ENCODE measurements at regions not wholly inside any gene's neighbourhood (a gene's known extent, or its start where the extent isn't known, plus 50 kb on each side); places are given as distances from the start of the nearest gene placed in this dataset.

DNA sequence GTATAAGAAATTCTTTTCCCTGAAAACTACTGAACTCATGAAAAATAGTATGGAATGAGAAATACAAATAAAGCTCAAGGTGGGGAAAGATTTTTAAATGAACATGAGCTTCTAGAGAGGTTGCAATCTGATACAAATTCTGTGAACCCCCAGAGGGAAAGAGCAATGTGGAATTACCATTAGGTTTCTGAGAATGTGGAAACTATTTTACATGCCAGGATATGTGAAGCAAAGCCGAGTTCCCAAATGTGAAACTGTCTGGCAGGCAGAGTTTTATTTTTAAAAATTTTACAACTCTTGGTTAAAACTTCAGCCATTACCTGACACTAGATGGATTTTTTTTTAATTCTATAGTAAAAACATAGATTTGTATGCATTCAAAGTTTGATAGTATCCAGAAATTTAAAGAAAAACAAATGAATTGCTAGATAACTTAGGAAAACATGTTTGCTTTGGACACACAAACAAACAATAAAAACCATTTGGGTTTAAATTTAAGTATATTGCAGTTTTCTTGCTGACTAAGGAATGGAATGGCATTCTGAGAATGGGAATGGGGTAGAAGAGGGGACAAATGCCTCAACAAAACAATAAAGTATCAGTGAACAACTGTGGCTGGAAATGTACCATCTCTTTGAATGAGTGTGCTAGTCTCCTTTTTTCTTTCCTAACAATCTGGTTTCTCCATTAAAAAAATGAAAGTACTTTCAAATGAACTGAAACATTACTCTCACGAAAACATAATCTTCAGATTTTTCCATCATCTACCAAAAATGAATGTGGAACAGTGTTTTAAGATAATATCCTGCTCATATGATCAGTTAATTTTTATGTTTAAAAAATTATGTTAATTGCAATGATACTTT is 99.6 kb downstream of the PCDH18 start:
- Histone ChIP-seq H3K27ac (no peak overlapping the region), H3K9ac (ENCODE audit: low read depth in 2 of 2, low read length in 2 of 2) (no peak overlapping the region), H3K4me1 (no peaks in the 10 kb centered on the region), H3K9me3 (no peaks in the 10 kb centered on the region), H3K27me3 (no peaks in the 10 kb centered on the region), H3K36me3 (no peaks in the 10 kb centered on the region), H3K4me3 (no peak overlapping the region)
- TF ChIP-seq, protein P1, sequence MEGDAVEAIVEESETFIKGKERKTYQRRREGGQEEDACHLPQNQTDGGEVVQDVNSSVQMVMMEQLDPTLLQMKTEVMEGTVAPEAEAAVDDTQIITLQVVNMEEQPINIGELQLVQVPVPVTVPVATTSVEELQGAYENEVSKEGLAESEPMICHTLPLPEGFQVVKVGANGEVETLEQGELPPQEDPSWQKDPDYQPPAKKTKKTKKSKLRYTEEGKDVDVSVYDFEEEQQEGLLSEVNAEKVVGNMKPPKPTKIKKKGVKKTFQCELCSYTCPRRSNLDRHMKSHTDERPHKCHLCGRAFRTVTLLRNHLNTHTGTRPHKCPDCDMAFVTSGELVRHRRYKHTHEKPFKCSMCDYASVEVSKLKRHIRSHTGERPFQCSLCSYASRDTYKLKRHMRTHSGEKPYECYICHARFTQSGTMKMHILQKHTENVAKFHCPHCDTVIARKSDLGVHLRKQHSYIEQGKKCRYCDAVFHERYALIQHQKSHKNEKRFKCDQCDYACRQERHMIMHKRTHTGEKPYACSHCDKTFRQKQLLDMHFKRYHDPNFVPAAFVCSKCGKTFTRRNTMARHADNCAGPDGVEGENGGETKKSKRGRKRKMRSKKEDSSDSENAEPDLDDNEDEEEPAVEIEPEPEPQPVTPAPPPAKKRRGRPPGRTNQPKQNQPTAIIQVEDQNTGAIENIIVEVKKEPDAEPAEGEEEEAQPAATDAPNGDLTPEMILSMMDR (IDR thresholded peaks at IDR 0.05) = no peak
- DNase-seq = no peak
- intact Hi-C loops (cut with DNase I) = no loop called here

DNA sequence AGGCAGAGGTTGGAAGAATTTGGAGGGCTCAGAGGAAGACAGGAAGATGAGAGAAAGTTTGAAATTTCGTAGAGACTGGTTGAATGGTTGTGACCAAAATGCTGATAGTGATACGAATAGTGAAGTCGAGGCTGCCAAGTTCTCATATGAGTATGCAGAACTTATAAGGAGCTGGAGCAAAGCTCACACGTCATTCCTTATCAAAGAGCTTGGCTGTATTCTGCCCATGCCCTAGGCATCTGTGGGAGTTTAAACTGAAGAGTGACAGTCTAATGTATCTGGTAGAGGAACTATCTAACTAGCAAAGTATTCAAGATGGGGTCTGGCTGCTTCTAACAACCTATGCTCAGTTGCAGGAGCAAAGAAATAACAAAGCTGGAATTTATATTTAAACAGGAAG is 102.1 kb downstream of the PCDH18 start:
- no peak for DNase-seq
- intact Hi-C loops (cut with DNase I) = no loop called here
- Histone ChIP-seq H3K27ac (no peak overlapping the region), H3K27me3 (no peaks in the 10 kb centered on the region), H3K36me3 (no peaks in the 10 kb centered on the region), H3K9me3 (no peaks in the 10 kb centered on the region), H3K4me3 (no peak overlapping the region), H3K9ac (ENCODE audit: low read depth in 2 of 2, low read length in 2 of 2) (no peak overlapping the region), H3K4me1 (no peaks in the 10 kb centered on the region)
- TF ChIP-seq, protein P1 (IDR thresholded peaks at IDR 0.05) = no peak

DNA sequence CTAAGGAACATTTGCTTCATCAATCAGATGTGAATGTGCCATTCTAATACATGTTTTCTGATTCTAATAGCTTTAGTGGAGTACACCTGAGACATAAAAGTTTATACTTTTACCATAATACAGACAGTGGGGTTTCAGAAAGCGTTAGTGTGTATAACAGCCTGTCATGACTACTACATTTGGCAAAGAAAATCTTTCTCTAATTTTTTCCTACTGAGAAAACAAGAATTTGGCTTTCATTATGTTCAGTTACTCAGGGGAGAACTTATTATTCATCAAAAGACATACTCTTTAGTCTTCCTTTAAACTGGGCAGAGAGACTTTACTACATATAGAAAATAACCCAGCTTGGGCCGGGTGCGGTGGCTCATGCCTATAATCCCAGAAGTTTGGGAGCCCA is 104.9 kb downstream of the PCDH18 start:
- DNase-seq = no peak
- TF ChIP-seq, protein P1 (IDR thresholded peaks at IDR 0.05) = no peak
- Histone ChIP-seq H3K27ac (no peak overlapping the region), H3K4me3 (no peak overlapping the region), H3K9me3 (no peaks in the 10 kb centered on the region), H3K36me3 (no peaks in the 10 kb centered on the region), H3K27me3 (no peaks in the 10 kb centered on the region), H3K9ac (ENCODE audit: low read depth in 2 of 2, low read length in 2 of 2) (no peak overlapping the region), H3K4me1 (no peaks in the 10 kb centered on the region)
- intact Hi-C loops (cut with DNase I) = no loop called here

DNA sequence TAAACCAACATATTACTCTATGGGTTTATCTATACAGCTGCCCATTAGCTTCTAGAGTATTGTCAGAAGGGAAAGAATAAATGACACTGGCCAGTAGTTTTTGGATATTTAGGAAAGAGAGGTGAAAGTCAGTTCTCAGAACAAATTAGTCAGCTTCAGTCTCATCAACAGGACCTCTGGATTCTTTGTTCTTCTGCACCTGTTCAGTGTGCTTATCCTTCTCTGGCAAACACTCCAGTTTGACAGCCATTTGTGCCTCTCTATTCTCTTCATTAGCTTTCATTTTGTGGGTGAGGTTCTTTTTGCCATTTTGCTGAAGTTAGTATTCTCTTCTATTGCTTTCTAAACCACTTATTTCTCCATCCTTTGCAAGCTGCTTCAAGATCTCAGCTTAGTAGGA is 107.0 kb downstream of the PCDH18 start:
- H3K4me1 ChIP-seq = no peaks in the 10 kb centered on the region
- no peaks in the 10 kb centered on the region for H3K27me3 ChIP-seq
- no peaks in the 10 kb centered on the region for H3K9me3 ChIP-seq
- no peak overlapping the region for H3K4me3 ChIP-seq
- no peak overlapping the region for H3K9ac ChIP-seq (ENCODE audit: low read depth in 2 of 2, low read length in 2 of 2)
- DNase-seq = no peak
- no peak overlapping the region for H3K27ac ChIP-seq
- TF ChIP-seq, protein P1 (IDR thresholded peaks at IDR 0.05) = no peak
- intact Hi-C loops (cut with DNase I) = no loop called here
- no peaks in the 10 kb centered on the region for H3K36me3 ChIP-seq

DNA sequence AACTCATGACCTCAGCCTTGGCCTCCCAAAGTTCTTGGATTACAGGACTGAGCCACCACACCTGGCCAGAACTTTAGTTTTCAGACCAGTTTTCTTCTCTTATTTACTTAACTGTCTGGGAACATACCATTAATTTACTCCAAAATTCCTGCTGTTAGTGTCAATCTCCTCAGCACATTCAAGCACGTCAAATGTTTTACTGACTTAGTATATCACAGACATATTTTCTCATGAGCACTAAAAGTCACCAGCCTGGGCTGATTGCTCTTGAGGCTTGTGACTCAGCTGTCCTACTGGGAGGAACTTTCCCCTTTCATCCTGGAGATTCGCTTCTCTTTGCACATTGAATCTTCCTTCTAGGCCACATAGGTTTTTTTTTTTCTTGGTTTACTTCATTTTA is 109.6 kb downstream of the PCDH18 start:
- H3K9me3 ChIP-seq = no peaks in the 10 kb centered on the region
- H3K27me3 ChIP-seq = no peaks in the 10 kb centered on the region
- intact Hi-C loops (cut with DNase I) = no loop called here
- TF ChIP-seq, protein P1 (IDR thresholded peaks at IDR 0.05) = no peak
- H3K4me3 ChIP-seq = no peak overlapping the region
- no peak overlapping the region for H3K9ac ChIP-seq (ENCODE audit: low read depth in 2 of 2, low read length in 2 of 2)
- H3K27ac ChIP-seq = no peak overlapping the region
- no peak for DNase-seq
- H3K36me3 ChIP-seq = no peaks in the 10 kb centered on the region
- H3K4me1 ChIP-seq = no peaks in the 10 kb centered on the region

Measured in colonic mucosa (tissue), 4 donors.